Kidney (tissue), 13 donors: ENCODE measurements at regions not wholly inside any gene's neighbourhood (a gene's known extent, or its start where the extent isn't known, plus 50 kb on each side); places are given as distances from the start of the nearest gene placed in this dataset.

Experiments used
- DNase-seq, 5 donors: peaks; one replicate each; pipeline ENCODE4 v3.0.0-alpha.2; 2013 to 2020
- FAIRE-seq: peaks from 2 replicates; lab custom pipeline; 2012; peaks lifted over from hg19 to GRCh38; lab: Jason Lieb, UNC
- H3K27ac ChIP-seq, 2 donors: one replicate each; pipeline ENCODE4 v1.7.0; 2013; ENCODE audit warnings: low read depth in 2 of 2, low read length in 2 of 2, inconsistent platforms in 1 of 2
- H3K27me3 ChIP-seq: one replicate; pipeline ENCODE4 v1.7.1; 2013; ENCODE audit warnings: low read length, inconsistent platforms; ENCODE audit not compliant: control insufficient read depth, insufficient read depth
- H3K36me3 ChIP-seq, 3 donors: one replicate each; pipeline versions ENCODE4 v1.7.0 to v1.7.1; 2013; ENCODE audit warnings: low read length in 3 of 3, control low read depth in 1 of 3, inconsistent platforms in 1 of 3; ENCODE audit not compliant: insufficient read depth in 3 of 3, control insufficient read depth in 2 of 3
- H3K4me1 ChIP-seq, 3 donors: one replicate each; pipeline versions ENCODE4 v1.7.0 to v1.7.1; 2013; ENCODE audit warnings: low read length in 3 of 3, inconsistent platforms in 1 of 3, low read depth in 1 of 3; ENCODE audit not compliant: control insufficient read depth in 2 of 3, insufficient read depth in 2 of 3
- H3K4me3 ChIP-seq, 3 donors: one replicate each; pipeline versions ENCODE4 v1.7.0 to v1.8.1; 2013; ENCODE audit warnings: low read length in 3 of 3, control low read depth in 1 of 3, inconsistent platforms in 1 of 3
- H3K9ac ChIP-seq, 3 donors: one replicate each; pipeline versions ENCODE4 v1.7.0 to v1.7.1; 2013; ENCODE audit warnings: low read length in 3 of 3, control low read depth in 1 of 3, inconsistent platforms in 1 of 3
- H3K9me3 ChIP-seq, 3 donors: one replicate each; pipeline versions ENCODE4 v1.7.0 to v1.7.1; 2013; ENCODE audit warnings: low read length in 3 of 3, control low read depth in 1 of 3, inconsistent platforms in 1 of 3; ENCODE audit not compliant: control insufficient read depth in 2 of 3, insufficient read depth in 1 of 3
- intact Hi-C: fragments of 100-400 bp; cut with DNase I; formaldehyde crosslinking; loops from one replicate; pipeline ENCODE4 v1.11.1; 2022
- TF ChIP-seq, protein P1 (sequence below): IDR thresholded peaks from 3 replicates; pipeline ENCODE4 v1.5.1; 2012; ENCODE audit warnings: mild to moderate bottlenecking, moderate library complexity, borderline replicate concordance; ENCODE audit not compliant: insufficient read depth; ENCODE audit errors: extremely low read depth
- donor health status: control.
- donor health status: control.
- donor health status: control.
- donor health status: control.
- donor health status: control.
- donor health status: DM: yes; HTN: yes; CAD: no.
- donor health status: Normal renal cell carcinoma (clear cell type).

DNA sequence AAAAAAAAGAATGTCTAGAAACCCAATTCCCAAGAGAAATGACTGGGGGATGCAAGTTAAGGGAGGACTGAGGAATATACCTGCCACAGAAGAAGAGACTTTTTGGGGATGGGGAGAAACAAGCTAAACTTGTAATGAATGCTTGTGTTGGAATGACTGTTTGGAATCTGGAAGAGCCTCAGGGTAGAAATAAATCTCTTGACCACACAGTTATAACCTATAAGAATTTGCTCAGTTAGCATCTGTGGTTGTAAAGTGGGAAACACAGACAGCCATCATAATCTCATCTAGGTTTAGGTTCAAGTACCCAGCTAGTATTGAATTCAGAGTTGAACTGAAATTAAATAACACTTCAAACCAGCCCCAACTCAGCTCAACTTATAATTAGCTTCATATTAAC is 678.3 kb upstream of the CHD1 start:
- TF ChIP-seq, protein P1, sequence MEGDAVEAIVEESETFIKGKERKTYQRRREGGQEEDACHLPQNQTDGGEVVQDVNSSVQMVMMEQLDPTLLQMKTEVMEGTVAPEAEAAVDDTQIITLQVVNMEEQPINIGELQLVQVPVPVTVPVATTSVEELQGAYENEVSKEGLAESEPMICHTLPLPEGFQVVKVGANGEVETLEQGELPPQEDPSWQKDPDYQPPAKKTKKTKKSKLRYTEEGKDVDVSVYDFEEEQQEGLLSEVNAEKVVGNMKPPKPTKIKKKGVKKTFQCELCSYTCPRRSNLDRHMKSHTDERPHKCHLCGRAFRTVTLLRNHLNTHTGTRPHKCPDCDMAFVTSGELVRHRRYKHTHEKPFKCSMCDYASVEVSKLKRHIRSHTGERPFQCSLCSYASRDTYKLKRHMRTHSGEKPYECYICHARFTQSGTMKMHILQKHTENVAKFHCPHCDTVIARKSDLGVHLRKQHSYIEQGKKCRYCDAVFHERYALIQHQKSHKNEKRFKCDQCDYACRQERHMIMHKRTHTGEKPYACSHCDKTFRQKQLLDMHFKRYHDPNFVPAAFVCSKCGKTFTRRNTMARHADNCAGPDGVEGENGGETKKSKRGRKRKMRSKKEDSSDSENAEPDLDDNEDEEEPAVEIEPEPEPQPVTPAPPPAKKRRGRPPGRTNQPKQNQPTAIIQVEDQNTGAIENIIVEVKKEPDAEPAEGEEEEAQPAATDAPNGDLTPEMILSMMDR = no peak
- no peak for DNase-seq
- Histone ChIP-seq H3K27ac (no peak overlapping the region), H3K36me3 (no peaks in the 10 kb centered on the region), H3K4me3 (no peak overlapping the region), H3K4me1 (no peaks in the 10 kb centered on the region), H3K9me3 (no peaks in the 10 kb centered on the region), H3K27me3 (no peaks in the 10 kb centered on the region), H3K9ac (no peak overlapping the region)
- intact Hi-C loops = no loop called here
- no peak for FAIRE-seq

DNA sequence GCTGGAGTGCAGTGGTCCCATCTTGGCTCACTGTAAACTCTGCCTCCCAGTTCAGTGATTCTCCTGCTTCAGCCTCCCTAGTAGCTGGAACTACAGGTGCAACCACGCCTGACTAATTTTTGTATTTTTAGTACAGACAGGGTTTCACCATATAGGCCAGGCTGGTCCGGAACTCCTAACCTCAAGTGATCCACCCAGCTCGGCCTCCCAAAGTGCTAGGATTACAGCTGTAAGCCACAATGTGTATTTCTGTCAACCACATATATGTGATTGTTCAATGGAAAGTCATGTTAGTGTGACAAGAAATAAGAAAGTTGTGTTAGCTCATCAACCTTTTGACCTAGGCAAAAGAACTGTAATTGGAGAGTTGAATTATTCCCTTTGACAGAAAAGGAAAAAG is 677.1 kb upstream of the CHD1 start:
- no peak for FAIRE-seq
- no peaks in the 10 kb centered on the region for H3K36me3 ChIP-seq
- intact Hi-C loops = no loop called here
- H3K9ac ChIP-seq = no peak overlapping the region
- no peaks in the 10 kb centered on the region for H3K9me3 ChIP-seq
- H3K4me3 ChIP-seq = no peak overlapping the region
- H3K27ac ChIP-seq = no peak overlapping the region
- no peak for DNase-seq
- TF ChIP-seq, protein P1 = no peak
- H3K27me3 ChIP-seq = no peaks in the 10 kb centered on the region
- H3K4me1 ChIP-seq = no peaks in the 10 kb centered on the region

DNA sequence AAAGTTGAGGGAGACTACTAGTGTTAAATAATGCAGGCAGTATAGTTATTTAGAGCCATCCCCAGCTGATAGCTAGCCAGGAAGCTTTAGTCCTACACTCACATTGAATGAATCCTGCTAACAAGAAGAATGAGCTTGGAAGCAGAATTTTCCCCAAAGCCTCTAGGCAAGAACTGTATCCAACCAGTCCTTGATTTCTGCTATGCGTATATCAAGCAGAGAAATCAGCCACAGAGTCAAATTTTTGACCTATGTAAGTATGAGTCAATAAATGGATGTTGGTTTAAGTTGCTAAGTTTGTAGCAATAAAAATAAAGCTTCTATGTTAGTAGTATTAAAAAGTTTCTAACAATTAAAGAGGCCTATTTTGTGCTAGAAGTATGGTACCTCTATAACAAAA is 672.1 kb upstream of the CHD1 start:
- intact Hi-C loops = no loop called here
- FAIRE-seq = no peak
- H3K36me3 ChIP-seq = no peaks in the 10 kb centered on the region
- no peak for DNase-seq
- TF ChIP-seq, protein P1 = no peak
- H3K4me1 ChIP-seq = no peaks in the 10 kb centered on the region
- H3K4me3 ChIP-seq = no peak overlapping the region
- no peak overlapping the region for H3K27ac ChIP-seq
- H3K9ac ChIP-seq = no peak overlapping the region
- H3K9me3 ChIP-seq = no peaks in the 10 kb centered on the region
- no peaks in the 10 kb centered on the region for H3K27me3 ChIP-seq

DNA sequence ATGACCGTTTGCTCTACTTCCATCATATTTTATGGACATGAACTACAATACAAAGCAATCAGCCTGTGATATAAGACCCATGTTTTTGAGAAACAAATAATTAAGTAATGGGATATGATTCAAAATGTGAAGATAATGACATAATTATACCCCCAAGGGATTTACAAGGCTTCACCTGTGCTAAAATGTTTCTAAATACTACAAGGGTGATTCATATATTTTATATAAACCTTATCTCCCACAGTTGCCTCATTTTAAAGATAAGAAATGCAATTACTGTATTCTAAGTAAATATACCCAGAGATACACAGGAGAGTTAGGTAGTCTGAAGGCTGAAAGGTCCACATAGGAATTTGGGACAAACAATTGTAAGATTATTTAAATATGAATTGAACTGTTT is 662.0 kb upstream of the CHD1 start:
- intact Hi-C loops = no loop called here
- Histone ChIP-seq H3K4me1 (no peaks in the 10 kb centered on the region), H3K9ac (no peak overlapping the region), H3K4me3 (no peak overlapping the region), H3K36me3 (no peaks in the 10 kb centered on the region), H3K27me3 (no peaks in the 10 kb centered on the region), H3K27ac (no peak overlapping the region), H3K9me3 (no peaks in the 10 kb centered on the region)
- no peak for FAIRE-seq
- no peak for DNase-seq
- TF ChIP-seq, protein P1 = no peak
